Neural cell (in vitro differentiated cells): ENCODE measurements at regions not wholly inside any gene's neighbourhood (a gene's known extent, or its start where the extent isn't known, plus 50 kb on each side); places are given as distances from the start of the nearest gene placed in this dataset.

Experiments used
- CTCF ChIP-seq: fragments of 450-650 bp; IDR thresholded peaks from 2 replicates; pipeline ENCODE4 v1.5.1; 2014; ENCODE audit warnings: antibody characterized with exemption, mild to moderate bottlenecking, moderate library complexity; ENCODE audit not compliant: poor library complexity, severe bottlenecking
- EP300 ChIP-seq: fragments of 450-650 bp; conservative IDR thresholded peaks from 2 replicates; pipeline ENCODE4 v1.6.1; 2014; ENCODE audit warnings: antibody characterized with exemption, mild to moderate bottlenecking, moderate library complexity; ENCODE audit not compliant: poor library complexity, severe bottlenecking
- EZH2 ChIP-seq: fragments of 200-600, 300-800 bp; shearing (Covaris generic), sonication (generic); IDR thresholded peaks from 2 replicates; pipeline ENCODE4 v1.6.1; 2014; ENCODE audit warnings: antibody characterized with exemption, low read length, borderline replicate concordance, mild to moderate bottlenecking; ENCODE audit not compliant: insufficient read depth, poor library complexity, severe bottlenecking
- POLR2AphosphoS5 ChIP-seq: IDR thresholded peaks from 2 replicates; pipeline ENCODE4 v1.6.1; 2012

GRCh38 chr2:9077691-9078090, 74.2 kb upstream of the MBOAT2 start:
- TF ChIP-seq CTCF (no peak), EZH2 (no peak), EP300 (no peak), POLR2AphosphoS5 (no peak)
